B cell (primary cell): ENCODE measurements at regions not wholly inside any gene's neighbourhood (a gene's known extent, or its start where the extent isn't known, plus 50 kb on each side); places are given as distances from the start of the nearest gene placed in this dataset.

Experiments used
- EZH2 ChIP-seq: IDR thresholded peaks from 2 replicates; pipeline ENCODE4 v1.6.1; 2012; ENCODE audit warnings: borderline replicate concordance, low read depth, mild to moderate bottlenecking, moderate library complexity, low read length; ENCODE audit not compliant: insufficient read depth, poor library complexity, severe bottlenecking
- TF ChIP-seq, protein P1 (sequence below): fragments of 200-600 bp; IDR thresholded peaks from one replicate; pipeline ENCODE4 v1.8.0; 2022; ENCODE audit warnings: antibody characterized with exemption, mild to moderate bottlenecking

DNA sequence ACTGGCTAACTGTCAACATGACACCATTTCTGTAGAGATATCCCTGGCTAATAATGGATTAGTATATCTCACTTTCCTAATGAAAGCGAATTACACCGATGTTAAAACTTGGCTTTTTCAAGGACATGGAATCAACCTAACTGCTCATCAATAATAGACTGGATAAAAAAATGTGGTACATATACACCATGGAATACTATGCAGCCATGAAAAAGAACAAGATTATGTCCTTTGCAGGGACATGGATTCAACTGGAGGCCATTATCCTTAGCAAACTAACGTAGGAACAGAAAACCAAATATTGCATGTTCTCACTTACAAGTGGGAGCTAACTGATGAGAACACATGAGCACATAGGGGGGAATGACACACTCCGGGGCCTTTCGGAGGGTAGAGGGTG lies 62.6 kb downstream of the ZIC1 start:
- TF ChIP-seq, protein P1, sequence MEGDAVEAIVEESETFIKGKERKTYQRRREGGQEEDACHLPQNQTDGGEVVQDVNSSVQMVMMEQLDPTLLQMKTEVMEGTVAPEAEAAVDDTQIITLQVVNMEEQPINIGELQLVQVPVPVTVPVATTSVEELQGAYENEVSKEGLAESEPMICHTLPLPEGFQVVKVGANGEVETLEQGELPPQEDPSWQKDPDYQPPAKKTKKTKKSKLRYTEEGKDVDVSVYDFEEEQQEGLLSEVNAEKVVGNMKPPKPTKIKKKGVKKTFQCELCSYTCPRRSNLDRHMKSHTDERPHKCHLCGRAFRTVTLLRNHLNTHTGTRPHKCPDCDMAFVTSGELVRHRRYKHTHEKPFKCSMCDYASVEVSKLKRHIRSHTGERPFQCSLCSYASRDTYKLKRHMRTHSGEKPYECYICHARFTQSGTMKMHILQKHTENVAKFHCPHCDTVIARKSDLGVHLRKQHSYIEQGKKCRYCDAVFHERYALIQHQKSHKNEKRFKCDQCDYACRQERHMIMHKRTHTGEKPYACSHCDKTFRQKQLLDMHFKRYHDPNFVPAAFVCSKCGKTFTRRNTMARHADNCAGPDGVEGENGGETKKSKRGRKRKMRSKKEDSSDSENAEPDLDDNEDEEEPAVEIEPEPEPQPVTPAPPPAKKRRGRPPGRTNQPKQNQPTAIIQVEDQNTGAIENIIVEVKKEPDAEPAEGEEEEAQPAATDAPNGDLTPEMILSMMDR = no peak
- no peak for TF ChIP-seq EZH2
